BE2C (cell line): ENCODE measurements at regions not wholly inside any gene's neighbourhood (a gene's known extent, or its start where the extent isn't known, plus 50 kb on each side); places are given as distances from the start of the nearest gene placed in this dataset.

Experiments
- DNase-seq: peaks from one replicate; pipeline ENCODE4 v3.0.0-alpha.2; 2020
- H3K27me3 ChIP-seq: fragments of 250-450 bp; sonication (Bioruptor Pico); 2 replicates; pipeline ENCODE4 v1.5.1; 2020; ENCODE audit warnings: mild to moderate bottlenecking
- H3K36me3 ChIP-seq: fragments of 250-450 bp; sonication (Bioruptor Pico); 2 replicates; pipeline ENCODE4 v1.5.1; 2020; ENCODE audit warnings: mild to moderate bottlenecking
- H3K4me1 ChIP-seq: fragments of 250-450 bp; sonication (Bioruptor Pico); 2 replicates; pipeline ENCODE4 v1.5.1; 2020
- H3K4me3 ChIP-seq: 2 replicates; pipeline ENCODE4 v1.5.1; 2011; ENCODE audit warnings: low read depth, low read length
- H3K9me3 ChIP-seq: fragments of 250-450 bp; sonication (Bioruptor Pico); 2 replicates; pipeline ENCODE4 v1.5.1; 2020
- TF ChIP-seq, protein P1 (sequence below): IDR thresholded peaks from 2 replicates; pipeline ENCODE4 v1.5.1; 2012; ENCODE audit warnings: mild to moderate bottlenecking, low read depth, low read length

- H3K36me3 ChIP-seq = no peaks in the 10 kb centered on the region
- H3K27me3 ChIP-seq = no peaks in the 10 kb centered on the region
- H3K9me3 ChIP-seq = no peaks in the 10 kb centered on the region
- TF ChIP-seq, protein P1, sequence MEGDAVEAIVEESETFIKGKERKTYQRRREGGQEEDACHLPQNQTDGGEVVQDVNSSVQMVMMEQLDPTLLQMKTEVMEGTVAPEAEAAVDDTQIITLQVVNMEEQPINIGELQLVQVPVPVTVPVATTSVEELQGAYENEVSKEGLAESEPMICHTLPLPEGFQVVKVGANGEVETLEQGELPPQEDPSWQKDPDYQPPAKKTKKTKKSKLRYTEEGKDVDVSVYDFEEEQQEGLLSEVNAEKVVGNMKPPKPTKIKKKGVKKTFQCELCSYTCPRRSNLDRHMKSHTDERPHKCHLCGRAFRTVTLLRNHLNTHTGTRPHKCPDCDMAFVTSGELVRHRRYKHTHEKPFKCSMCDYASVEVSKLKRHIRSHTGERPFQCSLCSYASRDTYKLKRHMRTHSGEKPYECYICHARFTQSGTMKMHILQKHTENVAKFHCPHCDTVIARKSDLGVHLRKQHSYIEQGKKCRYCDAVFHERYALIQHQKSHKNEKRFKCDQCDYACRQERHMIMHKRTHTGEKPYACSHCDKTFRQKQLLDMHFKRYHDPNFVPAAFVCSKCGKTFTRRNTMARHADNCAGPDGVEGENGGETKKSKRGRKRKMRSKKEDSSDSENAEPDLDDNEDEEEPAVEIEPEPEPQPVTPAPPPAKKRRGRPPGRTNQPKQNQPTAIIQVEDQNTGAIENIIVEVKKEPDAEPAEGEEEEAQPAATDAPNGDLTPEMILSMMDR = no peak
- no peak for DNase-seq
- H3K4me1 ChIP-seq = peaks cover 10% of the 10 kb centered on the region
- no peak overlapping the region for H3K4me3 ChIP-seq
Measured at GRCh38 chr2:210842896-210843295, 286.5 kb downstream of the CPS1 start.

DNA sequence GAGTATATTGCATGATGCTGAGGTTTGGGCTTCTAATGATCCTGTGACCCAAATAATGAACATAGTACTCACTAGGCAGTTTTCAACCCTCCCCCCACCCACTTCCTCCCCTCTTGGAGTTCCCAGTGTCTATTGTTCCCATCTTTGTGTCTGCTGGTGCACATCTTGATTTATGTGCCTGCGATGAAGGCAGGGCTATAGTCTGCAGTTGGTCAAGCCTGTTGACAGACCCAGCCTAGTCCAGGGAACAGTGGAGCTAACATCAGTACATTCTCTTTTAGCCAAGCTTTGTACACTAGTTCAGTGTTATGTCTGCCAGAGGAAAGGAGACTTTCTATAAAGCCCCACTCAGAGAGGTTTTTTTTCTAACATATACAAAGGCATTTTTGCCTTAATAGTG, 287.6 kb downstream of the CPS1 start:
- DNase-seq = no peak
- peaks cover 5% of the 10 kb centered on the region for H3K4me1 ChIP-seq
- no peaks in the 10 kb centered on the region for H3K27me3 ChIP-seq
- no peak overlapping the region for H3K4me3 ChIP-seq
- TF ChIP-seq, protein P1 = no peak
- H3K9me3 ChIP-seq = no peaks in the 10 kb centered on the region
- H3K36me3 ChIP-seq = no peaks in the 10 kb centered on the region

GRCh38 chr2:210859314-210859713, 302.9 kb downstream of the CPS1 start:
- no peak for DNase-seq
- TF ChIP-seq, protein P1 = no peak
- Histone ChIP-seq H3K4me1 (peaks cover 39% of the 10 kb centered on the region), H3K4me3 (no peak overlapping the region), H3K36me3 (no peaks in the 10 kb centered on the region), H3K9me3 (no peaks in the 10 kb centered on the region), H3K27me3 (no peaks in the 10 kb centered on the region)

GRCh38 chr2:210860276-210860675, 303.9 kb downstream of the CPS1 start:
- Histone ChIP-seq H3K36me3 (no peaks in the 10 kb centered on the region), H3K4me3 (no peak overlapping the region), H3K9me3 (no peaks in the 10 kb centered on the region), H3K27me3 (no peaks in the 10 kb centered on the region), H3K4me1 (peaks cover 43% of the 10 kb centered on the region)
- TF ChIP-seq, protein P1 = no peak
- DNase-seq = peak; percentile 21

GRCh38 chr2:210861038-210861665, 304.8 kb downstream of the CPS1 start:
- Histone ChIP-seq H3K9me3 (no peaks in the 10 kb centered on the region), H3K4me3 (no peak overlapping the region), H3K4me1 (peaks cover 43% of the 10 kb centered on the region), H3K27me3 (no peaks in the 10 kb centered on the region), H3K36me3 (no peaks in the 10 kb centered on the region)
- TF ChIP-seq, protein P1 = no peak
- no peak for DNase-seq

DNA sequence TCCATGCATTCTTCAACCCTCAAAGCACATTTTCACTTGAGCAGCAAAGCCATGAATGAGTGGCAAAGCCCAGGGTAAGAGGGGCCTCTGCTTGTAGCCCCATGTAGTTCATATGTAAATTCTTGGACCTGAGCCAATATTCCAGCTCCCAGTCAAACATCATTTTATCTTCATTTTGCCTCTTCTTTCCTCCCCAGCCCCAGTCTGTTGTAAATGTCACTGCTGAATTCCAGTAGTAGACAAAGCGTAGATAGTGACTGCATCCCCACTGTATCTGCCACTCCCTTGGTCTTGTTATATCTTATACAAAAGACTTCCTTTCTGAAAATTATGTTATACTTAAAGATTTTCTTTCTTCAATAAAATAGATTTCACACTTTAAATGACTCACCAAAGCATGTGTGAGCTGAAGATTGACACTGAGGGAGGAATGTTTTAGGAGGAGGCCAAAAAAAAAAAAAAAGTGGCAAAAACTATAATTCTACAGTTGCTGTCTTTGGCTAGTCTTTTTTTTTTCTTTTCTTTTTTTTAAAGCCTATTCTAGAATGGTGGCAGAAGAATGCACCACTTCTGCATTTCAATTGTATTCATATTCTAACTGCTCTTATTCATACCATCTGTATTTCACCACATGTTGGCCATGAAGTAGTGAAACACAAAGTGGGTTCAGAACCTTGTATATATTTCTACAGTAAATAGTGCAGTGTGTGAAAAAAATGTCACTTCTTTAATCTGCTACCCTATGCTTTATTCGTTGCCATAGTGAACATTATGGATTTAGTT, 306.1 kb downstream of the CPS1 start:
- Histone ChIP-seq H3K27me3 (no peaks in the 10 kb centered on the region), H3K9me3 (no peaks in the 10 kb centered on the region), H3K4me1 (peaks cover 43% of the 10 kb centered on the region), H3K36me3 (no peaks in the 10 kb centered on the region), H3K4me3 (no peak overlapping the region)
- TF ChIP-seq, protein P1 = 0 out of 2 replicates have a peak, but pooled peaks have one; percentile 2
- peak; percentile 12 for DNase-seq
